Endothelial cell of umbilical vein (primary cell): ENCODE measurements at regions not wholly inside any gene's neighbourhood (a gene's known extent, or its start where the extent isn't known, plus 50 kb on each side); places are given as distances from the start of the nearest gene placed in this dataset.

ENCODE experiments used
- BruUV-seq: library from RNA; stranded (reverse); fragments of 400-500 nt; replicated peaks from 2 replicates; lab custom pipeline; 2021; lab: Mats Ljungman, UMichigan
- CTCF ChIA-PET: fragments of 300-600, 350-600 bp; sonication (Branson Sonifier 250); formaldehyde crosslinking; loops from one replicate; lab custom pipeline; 2021; ENCODE audit warnings: antibody characterized with exemption, inconsistent platforms; lab: Charles Lee
- POLR2A ChIA-PET: fragments of 300-600, 350-600 bp; sonication (Branson Sonifier 250); formaldehyde crosslinking; loops from one replicate; lab custom pipeline; 2021; ENCODE audit warnings: antibody characterized with exemption, inconsistent platforms; lab: Charles Lee
- DNase-seq: peaks from one replicate; pipeline ENCODE4 v3.0.0-alpha.2; 2011; ENCODE audit warnings: low read depth, low spot score
- FAIRE-seq: peaks from 2 replicates; lab custom pipeline; 2011; peaks lifted over from hg19 to GRCh38; lab: Jason Lieb, UNC
- H2AFZ ChIP-seq: 2 replicates; pipeline ENCODE4 v1.6.0; 2012; ENCODE audit warnings: low read depth, low read length, control low read depth, inconsistent platforms
- H3K27ac ChIP-seq: 2 replicates; pipeline ENCODE4 v1.5.1; 2011; ENCODE audit warnings: low read depth, mild to moderate bottlenecking, control low read depth, low read length, moderate library complexity; ENCODE audit not compliant: insufficient read depth
- H3K27me3 ChIP-seq, 2 experiments: 2 replicates each; pipeline versions ENCODE4 v1.6.0 to v1.6.1; 2011; ENCODE audit warnings: low read length in 2 of 2, mixed read lengths in 1 of 2; ENCODE audit not compliant: control insufficient read depth in 2 of 2, insufficient read depth in 2 of 2
- H3K36me3 ChIP-seq, 2 experiments: 2 replicates in 1 of 2; 3 replicates in 1 of 2; pipeline ENCODE4 v1.5.1; 2011; ENCODE audit warnings: low read length in 2 of 2, mild to moderate bottlenecking in 1 of 2, moderate library complexity in 1 of 2; ENCODE audit not compliant: control insufficient read depth in 2 of 2, insufficient read depth in 2 of 2; ENCODE audit errors: extremely low read depth in 1 of 2
- H3K4me1 ChIP-seq: 3 replicates; pipeline ENCODE4 v1.5.1; 2011; ENCODE audit warnings: mild to moderate bottlenecking, low read length; ENCODE audit not compliant: control insufficient read depth, insufficient read depth; ENCODE audit errors: extremely low read depth
- H3K4me2 ChIP-seq: 2 replicates; pipeline ENCODE4 v1.6.1; 2011; ENCODE audit warnings: low read length, control low read depth, mixed read lengths; ENCODE audit not compliant: insufficient read depth
- H3K4me3 ChIP-seq, 3 experiments: fragments of 200-600 bp in 1 of 3; sonication (generic), shearing (Covaris generic) in 1 of 3; replicated peaks in 1 of 3; 2 replicates each; pipeline ENCODE4 v1.5.1; 2011 to 2016; ENCODE audit warnings: control low read depth in 3 of 3, low read length in 3 of 3, mild to moderate bottlenecking in 2 of 3, inconsistent platforms in 1 of 3, low read depth in 1 of 3, moderate library complexity in 1 of 3; ENCODE audit not compliant: insufficient read depth in 1 of 3
- H3K79me2 ChIP-seq: 2 replicates; pipeline ENCODE4 v1.6.0; 2012; ENCODE audit warnings: low read length, inconsistent platforms; ENCODE audit not compliant: control insufficient read depth, insufficient read depth
- H3K9ac ChIP-seq: replicated peaks from 2 replicates; pipeline ENCODE3; 2011; ENCODE audit warnings: low read length, control low read depth; ENCODE audit not compliant: insufficient read depth; ENCODE audit errors: extremely low read depth
- H3K9me1 ChIP-seq: replicated peaks from 3 replicates; pipeline ENCODE4 v1.6.0; 2011; ENCODE audit warnings: mild to moderate bottlenecking, low read length; ENCODE audit not compliant: control insufficient read depth, insufficient read depth; ENCODE audit errors: extremely low read depth
- H3K9me3 ChIP-seq: replicated peaks from 2 replicates; pipeline ENCODE4 v1.5.1; 2012; ENCODE audit warnings: low read length, inconsistent platforms; ENCODE audit not compliant: control insufficient read depth, insufficient read depth
- H4K20me1 ChIP-seq: replicated peaks from 2 replicates; pipeline ENCODE3; 2011; ENCODE audit warnings: mild to moderate bottlenecking, low read length; ENCODE audit not compliant: control insufficient read depth, insufficient read depth; ENCODE audit errors: extremely low read depth
- CTCF ChIP-seq, 2 donors: IDR thresholded peaks; 1 replicate in 1 of 2; 2 replicates in 1 of 2; pipeline ENCODE4 v1.5.1; 2011; ENCODE audit warnings: low read length in 2 of 2, mild to moderate bottlenecking in 2 of 2, moderate library complexity in 2 of 2, control low read depth in 1 of 2, inconsistent platforms in 1 of 2, low read depth in 1 of 2; ENCODE audit not compliant: insufficient read depth in 1 of 2; ENCODE audit errors: extremely low read depth in 1 of 2
- EZH2 ChIP-seq: IDR thresholded peaks from 2 replicates; pipeline ENCODE4 v1.6.1; 2012; ENCODE audit warnings: borderline replicate concordance, low read depth, mild to moderate bottlenecking, moderate library complexity, low read length, inconsistent platforms; ENCODE audit not compliant: severe bottlenecking
- FOS ChIP-seq: IDR thresholded peaks from 2 replicates; pipeline ENCODE4 v1.6.1; 2011; ENCODE audit warnings: mild to moderate bottlenecking, low read length, moderate library complexity, borderline replicate concordance; ENCODE audit not compliant: insufficient read depth
- GATA2 ChIP-seq: IDR thresholded peaks from 2 replicates; pipeline ENCODE4 v1.7.0; 2011; ENCODE audit warnings: low read depth, mild to moderate bottlenecking, moderate library complexity, mixed read lengths, low read length; ENCODE audit not compliant: insufficient read length, insufficient read depth
- JUN ChIP-seq: IDR thresholded peaks from 2 replicates; pipeline ENCODE4 v1.6.1; 2011; ENCODE audit warnings: borderline replicate concordance, low read depth; ENCODE audit not compliant: insufficient read length, insufficient read depth
- MAX ChIP-seq: IDR thresholded peaks from 2 replicates; pipeline ENCODE4 v1.6.1; 2011; ENCODE audit not compliant: insufficient read depth, insufficient read length
- MYC ChIP-seq: IDR thresholded peaks from one replicate; pipeline ENCODE4 v1.6.1; 2011; ENCODE audit warnings: mild to moderate bottlenecking, low read depth, low read length
- POLR2A ChIP-seq: IDR thresholded peaks from 2 replicates; pipeline ENCODE4 v1.6.1; 2012; ENCODE audit warnings: low read depth, mild to moderate bottlenecking, control low read depth, low read length
- POLR2AphosphoS5 ChIP-seq: IDR thresholded peaks from 2 replicates; pipeline ENCODE4 v1.6.1; 2012; ENCODE audit warnings: low read depth, mild to moderate bottlenecking, control low read depth, low read length, moderate library complexity; ENCODE audit not compliant: insufficient read depth
- dilution Hi-C: fragments of 300-500 bp; cut with MboI; formaldehyde crosslinking; loops from one replicate; pipeline ENCODE4 v1.15.0; 2019; ENCODE audit warnings: low sequenced_read_pairs; ENCODE audit not compliant: extremely low pct_ligation_motif_present
- intact Hi-C: fragments of 100-400 bp; cut with micrococcal nuclease; formaldehyde crosslinking; loops from one replicate; pipeline ENCODE4 v1.10.0; 2022

DNA sequence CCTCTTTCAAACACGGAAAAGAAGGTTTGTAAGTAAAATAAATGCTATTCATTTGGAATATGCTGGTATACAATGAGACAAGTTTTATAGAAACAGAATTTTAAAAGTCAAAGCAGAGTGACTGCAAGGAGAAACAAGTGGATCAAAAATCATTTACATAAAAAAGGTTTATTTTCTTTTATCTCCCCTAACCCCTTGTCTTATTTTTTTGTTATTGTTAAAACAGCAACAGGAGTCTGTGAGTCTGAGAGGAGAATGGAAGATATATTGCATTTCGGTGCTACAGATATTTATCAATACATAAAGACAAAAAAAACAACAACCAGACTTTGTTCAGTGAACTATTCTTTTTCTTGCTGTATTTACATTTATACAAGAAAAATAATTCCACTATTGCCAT is 1116.4 kb downstream of the OTOL1 start:
- BruUV-seq = no TSS peak
- Histone ChIP-seq H3K9me1 (no peaks in the 10 kb centered on the region), H4K20me1 (no peaks in the 10 kb centered on the region), H2AFZ (no peak overlapping the region), H3K9me3 (no peaks in the 10 kb centered on the region), H3K36me3 (no peaks in the 10 kb centered on the region), H3K4me1 (no peaks in the 10 kb centered on the region), H3K79me2 (no peaks in the 10 kb centered on the region), H3K27ac (no peak overlapping the region), H3K4me3 (no peak overlapping the region), H3K4me2 (no peak overlapping the region), H3K9ac (no peak overlapping the region), H3K27me3 (no peaks in the 10 kb centered on the region)
- ChIA-PET CTCF (no interaction called here), POLR2A (no interaction called here)
- no peak for DNase-seq
- FAIRE-seq = no peak
- no peak for TF ChIP-seq POLR2AphosphoS5
- no peak for TF ChIP-seq MAX
- no peak for TF ChIP-seq JUN
- TF ChIP-seq GATA2 = no peak
- TF ChIP-seq EZH2 = no peak
- dilution Hi-C loops (no loop called here), intact Hi-C loops (no loop called here)

- Histone ChIP-seq H3K9me1 (no peaks in the 10 kb centered on the region), H3K4me3 (no peak overlapping the region), H3K4me1 (no peaks in the 10 kb centered on the region), H3K36me3 (no peaks in the 10 kb centered on the region), H4K20me1 (no peaks in the 10 kb centered on the region), H3K27me3 (no peaks in the 10 kb centered on the region), H3K9me3 (peaks cover 3% of the 10 kb centered on the region), H3K27ac (no peak overlapping the region), H3K9ac (no peak overlapping the region), H2AFZ (no peak overlapping the region), H3K4me2 (no peak overlapping the region), H3K79me2 (no peaks in the 10 kb centered on the region)
- ChIA-PET POLR2A (no interaction called here), CTCF (no interaction called here)
- dilution Hi-C loops (no loop called here), intact Hi-C loops (no loop called here)
- no peak for FAIRE-seq
- no peak for DNase-seq
- BruUV-seq = no TSS peak
- TF ChIP-seq GATA2 = no peak
- TF ChIP-seq MYC = no peak
- TF ChIP-seq POLR2AphosphoS5 = no peak
- no peak for TF ChIP-seq FOS
- TF ChIP-seq CTCF (IDR thresholded peaks at IDR 0.05; ENCODE audit: extremely low read depth in 1 of 2, insufficient read depth in 1 of 2, low read depth in 1 of 2, low read length in 2 of 2) = no peak
- TF ChIP-seq POLR2A = no peak
- TF ChIP-seq JUN = no peak
- TF ChIP-seq MAX = no peak
- no peak for TF ChIP-seq EZH2
These were observed 1129.6 kb downstream of the OTOL1 start for GRCh38 chr3:162626172-162626571.
